CD4-positive, alpha-beta T cell treated with Interleukin-4 for 1 hour (primary cell): ENCODE measurements at regions not wholly inside any gene's neighbourhood (a gene's known extent, or its start where the extent isn't known, plus 50 kb on each side); places are given as distances from the start of the nearest gene placed in this dataset.

Experiments
- DNase-seq, 2 donors: peaks; one replicate each; pipeline ENCODE4 v3.0.0-alpha.2; 2020 to 2022

GRCh38 chr6:71531841-71532240 is 243.2 kb downstream of the OGFRL1 start:
- no peak for DNase-seq

- no peak for DNase-seq
Observed at GRCh38 chr6:71533939-71534379, 245.3 kb downstream of the OGFRL1 start.

- DNase-seq = no peak
Observed at GRCh38 chr6:71534921-71535320, 246.3 kb downstream of the OGFRL1 start.

GRCh38 chr6:71537717-71538116 is 249.1 kb downstream of the OGFRL1 start:
- no peak for DNase-seq

GRCh38 chr6:71544028-71544427 is 255.4 kb downstream of the OGFRL1 start:
- no peak for DNase-seq

GRCh38 chr6:71544906-71545305 is 256.3 kb downstream of the OGFRL1 start:
- no peak for DNase-seq

- DNase-seq = no peak
Observed at GRCh38 chr6:71545905-71546304, 257.3 kb downstream of the OGFRL1 start.

GRCh38 chr6:71551798-71552197 is 263.2 kb downstream of the OGFRL1 start:
- DNase-seq = no peak

- DNase-seq = no peak
Observed at GRCh38 chr6:71556141-71556540, 267.5 kb downstream of the OGFRL1 start.

- no peak for DNase-seq
Observed at GRCh38 chr6:71558974-71559373, 270.4 kb downstream of the OGFRL1 start.

GRCh38 chr6:71567562-71567961 is 279.0 kb downstream of the OGFRL1 start:
- DNase-seq = no peak

GRCh38 chr6:71577766-71578165 is 289.2 kb downstream of the OGFRL1 start:
- no peak for DNase-seq

GRCh38 chr6:71579902-71580301 is 291.3 kb downstream of the OGFRL1 start:
- DNase-seq = no peak

GRCh38 chr6:71582820-71583219 is 294.2 kb downstream of the OGFRL1 start:
- no peak for DNase-seq

- no peak for DNase-seq
Observed at GRCh38 chr6:71584712-71585436, 296.3 kb downstream of the OGFRL1 start.

GRCh38 chr6:71585472-71585871 is 296.9 kb downstream of the OGFRL1 start:
- DNase-seq = no peak

- DNase-seq = no peak
Observed at GRCh38 chr6:71588490-71588889, 297.9 kb upstream of the RIMS1 start.

- no peak for DNase-seq
Observed at GRCh38 chr6:71589254-71589653, 297.1 kb upstream of the RIMS1 start.

- DNase-seq = no peak
Observed at GRCh38 chr6:71592643-71593042, 293.7 kb upstream of the RIMS1 start.

- no peak for DNase-seq
Observed at GRCh38 chr6:71599359-71599758, 287.0 kb upstream of the RIMS1 start.

- no peak for DNase-seq
Observed at GRCh38 chr6:71602385-71603007, 283.9 kb upstream of the RIMS1 start.

- no peak for DNase-seq
Observed at GRCh38 chr6:71603021-71603420, 283.3 kb upstream of the RIMS1 start.

- DNase-seq = no peak
Observed at GRCh38 chr6:71608646-71609045, 277.7 kb upstream of the RIMS1 start.

GRCh38 chr6:71619836-71620235 is 266.5 kb upstream of the RIMS1 start:
- DNase-seq = no peak
